Mesendoderm (in vitro differentiated cells): ENCODE measurements at regions not wholly inside any gene's neighbourhood (a gene's known extent, or its start where the extent isn't known, plus 50 kb on each side); places are given as distances from the start of the nearest gene placed in this dataset.
A peak's percentile ranks its signal among the peaks of the same experiment; 100 is the strongest.

Experiments used
- DNase-seq: peaks from one replicate; pipeline ENCODE4 v3.0.0; 2013
- H2AK5ac ChIP-seq: 2 replicates; pipeline ENCODE4 v1.6.1; 2013; ENCODE audit warnings: low read length, inconsistent platforms
- H2BK120ac ChIP-seq: 2 replicates; pipeline ENCODE4 v1.6.1; 2013; ENCODE audit warnings: low read depth, mild to moderate bottlenecking, low read length, moderate library complexity, mixed read lengths
- H2BK15ac ChIP-seq: replicated peaks from 2 replicates; pipeline ENCODE4 v1.6.1; 2013; ENCODE audit warnings: low read depth, mild to moderate bottlenecking, moderate library complexity
- H2BK5ac ChIP-seq: 2 replicates; pipeline ENCODE4 v1.6.1; 2013; ENCODE audit warnings: low read length, inconsistent platforms
- H3K18ac ChIP-seq: 2 replicates; pipeline ENCODE4 v1.6.1; 2013; ENCODE audit warnings: mild to moderate bottlenecking, low read length, mixed read lengths
- H3K23ac ChIP-seq: one replicate; pipeline ENCODE4 v1.6.1; 2013; ENCODE audit warnings: low read length
- H3K27ac ChIP-seq: 2 replicates; pipeline ENCODE4 v1.5.1; 2013; ENCODE audit warnings: low read depth, mild to moderate bottlenecking, inconsistent platforms, low read length, moderate library complexity
- H3K27me3 ChIP-seq: 2 replicates; pipeline ENCODE4 v1.6.1; 2013; ENCODE audit warnings: low read length, control low read depth, mild to moderate bottlenecking, inconsistent platforms; ENCODE audit not compliant: insufficient read depth, poor library complexity
- H3K36me3 ChIP-seq: 2 replicates; pipeline ENCODE4 v1.6.1; 2013; ENCODE audit warnings: low read length, inconsistent platforms; ENCODE audit not compliant: control insufficient read depth, insufficient read depth
- H3K4ac ChIP-seq: one replicate; pipeline ENCODE4 v1.6.1; 2013; ENCODE audit warnings: low read depth, mild to moderate bottlenecking, low read length, moderate library complexity
- H3K4me1 ChIP-seq: 2 replicates; pipeline ENCODE4 v1.6.1; 2013; ENCODE audit warnings: low read depth, low read length, inconsistent platforms; ENCODE audit not compliant: control insufficient read depth
- H3K4me2 ChIP-seq: 2 replicates; pipeline ENCODE4 v1.6.1; 2013; ENCODE audit warnings: low read length
- H3K4me3 ChIP-seq: 2 replicates; pipeline ENCODE4 v1.5.1; 2013; ENCODE audit warnings: mild to moderate bottlenecking, low read length
- H3K56ac ChIP-seq: one replicate; pipeline ENCODE4 v1.6.1; 2013; ENCODE audit warnings: low read length
- H3K79me1 ChIP-seq: 2 replicates; pipeline ENCODE4 v1.6.1; 2013; ENCODE audit warnings: low read length, inconsistent platforms
- H3K79me2 ChIP-seq: 2 replicates; pipeline ENCODE4 v1.6.1; 2013; ENCODE audit warnings: mild to moderate bottlenecking, low read length; ENCODE audit not compliant: control insufficient read depth, insufficient read depth
- H3K9ac ChIP-seq: 2 replicates; pipeline ENCODE4 v1.6.1; 2013; ENCODE audit warnings: low read length, inconsistent platforms
- H4K5ac ChIP-seq: one replicate; pipeline ENCODE4 v1.6.1; 2013; ENCODE audit warnings: low read length
- H4K8ac ChIP-seq: one replicate; pipeline ENCODE4 v1.6.1; 2013; ENCODE audit warnings: low read depth, mild to moderate bottlenecking, control low read depth, low read length, moderate library complexity
- WGBS: extraction: QIAGEN DNeasy Blood & Tissue Kit; methylation state at CpG from one replicate; pipeline ENCODE4 v1.1.7; 2013; ENCODE audit warnings: low lambda C conversion rate, missing lambda C conversion rate; ENCODE audit not compliant: insufficient coverage; ENCODE audit errors: extremely low coverage; 5-methylcytosine and 5-hydroxymethylcytosine counted together

DNA sequence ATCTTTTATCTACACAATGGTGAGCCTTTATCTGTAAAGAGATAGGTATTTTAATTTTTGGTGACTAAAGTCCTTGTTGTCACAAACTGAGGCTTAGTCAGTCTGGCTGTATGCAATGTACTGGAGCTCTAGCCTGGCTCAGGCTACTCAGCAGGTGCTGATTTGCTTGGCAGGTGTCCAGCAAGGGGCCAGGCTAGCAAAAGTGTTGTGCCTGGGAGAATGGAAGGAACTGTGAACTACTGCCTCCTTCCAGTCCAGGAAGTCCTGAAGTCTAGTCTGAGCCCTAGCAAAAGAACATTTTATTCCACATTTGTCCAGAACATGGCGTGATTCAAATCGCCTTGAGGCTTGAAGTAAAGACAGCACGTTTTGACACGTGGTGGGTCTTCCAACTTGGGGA, 260.5 kb downstream of the CCDC85A start:
- no peak overlapping the region for H3K4me3 ChIP-seq
- H3K23ac ChIP-seq = no peak overlapping the region
- no peaks in the 10 kb centered on the region for H3K27me3 ChIP-seq
- no peak overlapping the region for H3K18ac ChIP-seq
- H4K5ac ChIP-seq = no peak overlapping the region
- no peak overlapping the region for H2BK120ac ChIP-seq
- DNase-seq = peak; percentile 30
- no peak overlapping the region for H3K27ac ChIP-seq
- H2BK15ac ChIP-seq = no peak overlapping the region
- no peaks in the 10 kb centered on the region for H3K4me1 ChIP-seq
- no peaks in the 10 kb centered on the region for H3K79me2 ChIP-seq
- H3K4me2 ChIP-seq = no peak overlapping the region
- no peak overlapping the region for H2BK5ac ChIP-seq
- H2AK5ac ChIP-seq = no peak overlapping the region
- no peaks in the 10 kb centered on the region for H3K36me3 ChIP-seq
- H3K56ac ChIP-seq = no peak overlapping the region
- H4K8ac ChIP-seq = no peak overlapping the region
- WGBS = no CpG with 5 or more reads among the region's 4 CpGs
- no peaks in the 10 kb centered on the region for H3K79me1 ChIP-seq
- no peak overlapping the region for H3K9ac ChIP-seq
- no peak overlapping the region for H3K4ac ChIP-seq

DNA sequence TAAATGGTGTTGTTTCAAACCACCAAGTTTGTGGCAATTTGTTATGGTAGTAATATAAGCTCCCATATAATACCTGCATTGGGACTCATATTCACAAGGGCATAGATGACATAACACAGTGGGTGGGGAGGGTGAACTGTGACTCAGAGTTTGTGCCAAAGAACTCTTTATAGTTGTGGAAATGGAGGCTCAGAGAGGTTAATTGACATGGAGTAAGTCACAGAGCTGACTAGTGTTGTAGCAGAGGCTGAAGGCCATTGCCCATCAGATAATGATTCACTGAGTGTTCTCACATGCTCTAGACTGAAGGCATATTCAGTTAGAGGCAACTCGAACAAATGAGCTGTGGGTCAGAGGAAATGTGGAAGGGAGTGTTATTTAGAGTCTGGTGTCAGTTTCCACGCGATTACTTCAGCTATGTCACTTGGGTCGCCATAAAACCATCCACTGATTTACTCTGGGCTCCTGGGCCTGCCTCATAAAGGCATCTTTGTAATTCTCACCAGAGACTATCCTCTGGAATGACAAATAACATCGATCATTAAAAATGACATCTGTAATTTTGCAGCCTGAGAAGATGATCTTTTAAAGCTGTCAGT, 264.7 kb downstream of the CCDC85A start:
- H2BK15ac ChIP-seq = no peak overlapping the region
- no peaks in the 10 kb centered on the region for H3K36me3 ChIP-seq
- H3K4me1 ChIP-seq = no peaks in the 10 kb centered on the region
- H3K4ac ChIP-seq = no peak overlapping the region
- no peak overlapping the region for H2BK5ac ChIP-seq
- no peaks in the 10 kb centered on the region for H3K79me2 ChIP-seq
- DNase-seq = no peak
- no peak overlapping the region for H4K8ac ChIP-seq
- WGBS = no CpG with 5 or more reads among the region's 5 CpGs
- no peaks in the 10 kb centered on the region for H3K27me3 ChIP-seq
- H2AK5ac ChIP-seq = no peak overlapping the region
- no peak overlapping the region for H2BK120ac ChIP-seq
- H3K23ac ChIP-seq = no peak overlapping the region
- no peaks in the 10 kb centered on the region for H3K79me1 ChIP-seq
- no peak overlapping the region for H3K56ac ChIP-seq
- no peak overlapping the region for H3K4me3 ChIP-seq
- H3K9ac ChIP-seq = no peak overlapping the region
- no peak overlapping the region for H3K27ac ChIP-seq
- H3K18ac ChIP-seq = no peak overlapping the region
- H4K5ac ChIP-seq = no peak overlapping the region
- H3K4me2 ChIP-seq = no peak overlapping the region

DNA sequence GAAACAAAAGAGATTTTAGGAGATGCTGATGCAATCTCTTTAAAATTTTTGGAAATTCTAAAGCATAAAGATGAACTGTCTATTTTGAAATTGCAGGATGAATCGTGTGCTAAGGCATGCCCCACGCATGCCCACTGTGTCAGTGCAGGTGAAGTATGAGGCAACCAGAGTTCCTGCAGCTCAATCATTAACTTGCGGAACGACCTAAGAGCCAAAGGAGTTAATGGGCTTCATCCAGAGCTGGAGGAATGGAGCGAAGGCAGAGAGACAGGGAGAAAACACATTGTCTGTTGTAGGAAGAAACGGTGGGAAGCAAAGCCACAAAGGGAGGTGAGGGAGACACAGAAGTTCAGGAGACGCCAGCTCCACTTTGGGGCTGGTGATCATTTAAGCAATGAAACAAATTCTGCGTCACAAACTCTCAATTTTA, 265.2 kb downstream of the CCDC85A start:
- DNase-seq = peak; percentile 47
- H3K79me2 ChIP-seq = no peaks in the 10 kb centered on the region
- H2BK15ac ChIP-seq = no peak overlapping the region
- no peak overlapping the region for H3K4me2 ChIP-seq
- no peaks in the 10 kb centered on the region for H3K79me1 ChIP-seq
- H2BK5ac ChIP-seq = no peak overlapping the region
- H4K5ac ChIP-seq = no peak overlapping the region
- no peak overlapping the region for H3K18ac ChIP-seq
- H3K27ac ChIP-seq = no peak overlapping the region
- H2AK5ac ChIP-seq = no peak overlapping the region
- no peak overlapping the region for H3K23ac ChIP-seq
- no peaks in the 10 kb centered on the region for H3K36me3 ChIP-seq
- H3K56ac ChIP-seq = no peak overlapping the region
- no peaks in the 10 kb centered on the region for H3K27me3 ChIP-seq
- WGBS = no CpG with 5 or more reads among the region's 8 CpGs
- no peak overlapping the region for H3K4ac ChIP-seq
- H3K9ac ChIP-seq = no peak overlapping the region
- H4K8ac ChIP-seq = no peak overlapping the region
- H3K4me3 ChIP-seq = no peak overlapping the region
- no peak overlapping the region for H2BK120ac ChIP-seq
- H3K4me1 ChIP-seq = no peaks in the 10 kb centered on the region

DNA sequence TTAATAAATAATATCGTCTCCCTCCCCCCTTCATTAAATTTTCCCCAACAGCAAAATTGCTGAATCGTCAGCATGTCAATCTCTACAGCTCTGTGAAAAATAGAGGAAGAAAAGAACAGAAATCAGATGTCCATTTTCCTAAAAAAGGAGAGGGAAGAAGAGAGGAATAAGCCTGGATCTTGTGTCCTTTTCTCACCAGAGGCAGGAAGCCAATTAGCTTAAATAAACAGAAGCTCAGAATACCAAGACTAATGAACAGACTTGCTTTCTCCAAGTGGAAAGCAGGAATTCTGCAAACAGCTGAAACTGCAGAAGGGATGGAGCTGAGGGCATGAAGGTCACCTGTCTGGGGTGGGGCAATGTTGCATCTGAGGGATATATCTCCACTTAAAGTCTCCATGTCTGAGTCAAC, 265.7 kb downstream of the CCDC85A start:
- no CpG with 5 or more reads among the region's 2 CpGs for WGBS
- H3K56ac ChIP-seq = no peak overlapping the region
- no peak overlapping the region for H3K4me2 ChIP-seq
- no peaks in the 10 kb centered on the region for H3K79me1 ChIP-seq
- H2BK15ac ChIP-seq = no peak overlapping the region
- H3K4me1 ChIP-seq = no peaks in the 10 kb centered on the region
- no peak overlapping the region for H4K5ac ChIP-seq
- no peak overlapping the region for H3K4me3 ChIP-seq
- no peaks in the 10 kb centered on the region for H3K36me3 ChIP-seq
- no peak overlapping the region for H3K9ac ChIP-seq
- H2AK5ac ChIP-seq = no peak overlapping the region
- no peak overlapping the region for H3K4ac ChIP-seq
- H2BK120ac ChIP-seq = no peak overlapping the region
- H2BK5ac ChIP-seq = no peak overlapping the region
- no peaks in the 10 kb centered on the region for H3K27me3 ChIP-seq
- H3K27ac ChIP-seq = no peak overlapping the region
- H3K79me2 ChIP-seq = no peaks in the 10 kb centered on the region
- no peak overlapping the region for H3K18ac ChIP-seq
- H3K23ac ChIP-seq = no peak overlapping the region
- DNase-seq = peak; percentile 62
- no peak overlapping the region for H4K8ac ChIP-seq

DNA sequence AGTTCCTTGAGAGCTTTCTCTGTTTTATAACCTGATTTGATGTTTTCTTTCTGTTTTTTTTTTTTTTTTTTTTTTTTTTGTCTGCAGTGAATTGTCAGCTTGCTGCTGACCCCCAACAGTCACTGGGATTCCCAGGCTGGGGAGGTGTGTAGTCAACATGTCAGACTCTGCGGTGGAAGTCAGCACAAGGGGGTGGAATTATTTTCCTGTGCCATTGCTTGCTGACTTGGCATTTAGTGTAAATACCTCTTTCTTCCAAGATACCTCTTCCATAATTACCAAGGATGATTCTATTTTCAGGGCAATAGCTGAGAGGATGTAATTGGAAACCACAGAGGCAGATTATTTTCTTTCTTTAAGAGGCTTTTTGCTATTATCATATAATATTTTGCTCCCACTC, 266.3 kb downstream of the CCDC85A start:
- Histone ChIP-seq H3K4ac (no peak overlapping the region), H3K18ac (no peak overlapping the region), H3K79me2 (no peaks in the 10 kb centered on the region), H3K79me1 (no peaks in the 10 kb centered on the region), H3K36me3 (no peaks in the 10 kb centered on the region), H3K9ac (no peak overlapping the region), H3K4me2 (no peak overlapping the region), H3K27me3 (no peaks in the 10 kb centered on the region), H2BK15ac (no peak overlapping the region), H4K8ac (no peak overlapping the region), H4K5ac (no peak overlapping the region), H2BK120ac (no peak overlapping the region), H3K56ac (no peak overlapping the region), H3K23ac (no peak overlapping the region), H2BK5ac (no peak overlapping the region), H3K27ac (no peak overlapping the region), H2AK5ac (no peak overlapping the region), H3K4me1 (no peaks in the 10 kb centered on the region), H3K4me3 (no peak overlapping the region)
- no peak for DNase-seq
- WGBS = no CpG with 5 or more reads among the region's 1 CpG

DNA sequence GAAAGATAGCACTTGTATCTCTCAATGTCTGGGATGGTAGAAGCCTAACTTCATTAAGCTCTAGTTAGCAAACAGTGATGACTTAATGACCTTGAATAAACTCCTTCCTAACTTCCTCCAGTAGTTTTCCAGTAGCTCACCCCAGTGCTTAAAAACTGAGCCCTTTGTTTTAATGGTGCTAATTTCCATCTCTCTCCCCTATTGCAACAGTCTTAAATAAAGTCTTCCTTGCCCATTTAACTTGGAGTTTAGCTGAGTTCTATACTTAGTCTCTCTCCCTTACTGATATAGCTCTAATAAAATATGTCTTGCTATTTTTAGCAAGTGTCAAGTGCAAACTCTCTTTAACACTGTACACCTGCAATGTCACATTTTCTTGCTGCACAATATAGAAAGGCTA, 267.0 kb downstream of the CCDC85A start:
- Histone ChIP-seq H3K4ac (no peak overlapping the region), H3K79me2 (no peaks in the 10 kb centered on the region), H2BK15ac (no peak overlapping the region)

More for the DNA sequence above, 267.0 kb downstream of the CCDC85A start:
- Histone ChIP-seq H3K79me1 (no peaks in the 10 kb centered on the region), H3K18ac (no peak overlapping the region), H2BK5ac (no peak overlapping the region), H3K36me3 (no peaks in the 10 kb centered on the region), H2BK120ac (no peak overlapping the region), H3K4me3 (no peak overlapping the region), H3K27ac (no peak overlapping the region), H3K23ac (no peak overlapping the region), H4K5ac (no peak overlapping the region), H3K4me1 (no peaks in the 10 kb centered on the region), H2AK5ac (no peak overlapping the region), H3K56ac (no peak overlapping the region), H3K9ac (no peak overlapping the region), H3K27me3 (no peaks in the 10 kb centered on the region), H4K8ac (no peak overlapping the region), H3K4me2 (no peak overlapping the region)
- DNase-seq = no peak
